HAP-1 (cell line): ENCODE measurements at regions not wholly inside any gene's neighbourhood (a gene's known extent, or its start where the extent isn't known, plus 50 kb on each side); places are given as distances from the start of the nearest gene placed in this dataset.
"Not testable (repeated sequence)": the region's sequence is repeated elsewhere in the genome, so short reads cannot be mapped to it uniquely, and the experiment has no call there.

Experiments
- DNase-seq, 2 experiments: peaks; one replicate each; pipeline ENCODE4 v3.0.0-alpha.2; 2016 to 2020; ENCODE audit warnings: low spot score in 2 of 2
- H3K27me3 ChIP-seq: fragments of 250-450 bp; sonication (Bioruptor Pico); 2 replicates; pipeline ENCODE4 v1.5.1; 2020; ENCODE audit warnings: low read depth, mild to moderate bottlenecking, moderate library complexity
- H3K36me3 ChIP-seq: fragments of 250-450 bp; sonication (Bioruptor Pico); replicated peaks from 2 replicates; pipeline ENCODE4 v1.5.1; 2020; ENCODE audit warnings: mild to moderate bottlenecking
- H3K4me1 ChIP-seq: fragments of 250-450 bp; sonication (Bioruptor Pico); 2 replicates; pipeline ENCODE4 v1.5.1; 2020; ENCODE audit warnings: mild to moderate bottlenecking
- H3K4me3 ChIP-seq: fragments of 250-450 bp; sonication (Bioruptor Pico); 2 replicates; pipeline ENCODE4 v1.5.1; 2020; ENCODE audit warnings: mild to moderate bottlenecking, moderate library complexity
- H3K9me3 ChIP-seq: fragments of 250-450 bp; sonication (Bioruptor Pico); 2 replicates; pipeline ENCODE4 v1.5.1; 2020; ENCODE audit warnings: mild to moderate bottlenecking, moderate library complexity
- in situ Hi-C: fragments of 300-500 bp; cut with MboI; formaldehyde crosslinking; loops from 3 replicates; pipeline ENCODE4 v1.14.3; 2020; ENCODE audit warnings: low sequenced_read_pairs, inconsistent platforms, mixed read lengths

DNA sequence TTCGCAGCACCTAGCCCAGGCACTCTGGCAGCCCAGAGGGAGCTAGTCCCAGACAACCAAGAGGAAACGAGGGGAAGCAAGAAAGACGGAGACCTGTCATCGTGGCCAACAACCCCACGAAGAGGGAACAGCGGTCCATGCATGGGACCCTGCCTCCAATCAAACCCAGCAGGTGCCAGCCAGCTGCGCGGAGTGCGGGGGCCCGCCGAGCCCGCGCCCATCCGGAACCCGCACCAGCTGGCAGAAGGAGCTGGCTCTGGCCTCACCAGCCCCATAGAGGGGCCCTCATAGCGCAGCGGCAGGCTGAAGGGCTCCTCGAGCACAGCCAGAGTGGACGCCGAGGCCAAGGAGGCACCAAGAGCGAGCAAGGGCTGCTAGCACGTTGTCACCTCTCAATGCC is 332.4 kb upstream of the MAGEB18 start:
- no peaks in the 10 kb centered on the region for H3K9me3 ChIP-seq
- H3K4me3 ChIP-seq = no peak overlapping the region
- H3K36me3 ChIP-seq = no peaks in the 10 kb centered on the region
- peaks cover 7% of the 10 kb centered on the region for H3K4me1 ChIP-seq
- in situ Hi-C loops = no loop called here
- DNase-seq = no peak
- no peaks in the 10 kb centered on the region for H3K27me3 ChIP-seq

DNA sequence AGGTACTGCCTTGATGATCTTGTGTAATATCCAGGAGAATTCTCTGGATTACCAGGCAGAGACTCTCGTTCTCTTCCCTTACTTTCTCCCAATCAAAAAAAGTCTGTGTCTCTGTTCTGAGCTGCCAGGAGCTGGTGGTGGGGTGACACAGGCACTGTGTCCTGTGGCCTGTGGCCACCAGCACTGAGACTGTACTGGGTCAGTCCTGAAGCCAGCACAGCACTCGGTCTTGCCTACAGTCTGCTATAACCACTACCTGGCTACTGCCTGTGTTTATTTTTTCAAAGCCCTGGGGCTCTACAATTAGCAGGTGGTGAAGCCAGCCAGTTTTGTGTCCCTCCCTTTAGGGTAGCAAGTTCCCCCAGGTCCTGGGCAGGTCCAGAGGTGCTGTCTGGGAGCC is 331.1 kb upstream of the MAGEB18 start:
- no peak for DNase-seq
- in situ Hi-C loops = no loop called here
- Histone ChIP-seq H3K36me3 (no peaks in the 10 kb centered on the region), H3K4me3 (no peak overlapping the region), H3K27me3 (no peaks in the 10 kb centered on the region), H3K9me3 (no peaks in the 10 kb centered on the region), H3K4me1 (peaks cover 7% of the 10 kb centered on the region)

DNA sequence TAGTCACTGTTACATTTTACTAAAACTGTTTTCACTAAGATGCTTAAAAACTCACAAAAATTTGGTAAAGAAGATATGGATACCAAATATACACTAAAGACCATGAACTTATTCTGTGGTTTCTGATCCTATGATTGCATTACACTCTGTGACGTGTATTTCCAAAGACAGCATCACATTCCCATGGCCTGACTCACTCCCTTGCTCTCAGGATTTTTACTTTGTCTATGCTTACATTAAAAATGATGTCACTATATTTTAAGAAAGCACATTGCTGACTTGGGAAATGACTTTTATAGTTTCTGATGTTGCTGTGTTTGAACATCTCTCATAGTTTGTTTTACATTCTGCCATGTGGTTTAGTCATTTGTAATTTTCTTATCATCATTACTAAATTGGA is 327.9 kb upstream of the MAGEB18 start:
- Histone ChIP-seq H3K4me3 (no peak overlapping the region), H3K36me3 (no peaks in the 10 kb centered on the region), H3K9me3 (no peaks in the 10 kb centered on the region), H3K27me3 (no peaks in the 10 kb centered on the region; the same call in 1 of the 2 replicates), H3K4me1 (peaks cover 7% of the 10 kb centered on the region)
- no peak for DNase-seq
- in situ Hi-C loops = no loop called here

DNA sequence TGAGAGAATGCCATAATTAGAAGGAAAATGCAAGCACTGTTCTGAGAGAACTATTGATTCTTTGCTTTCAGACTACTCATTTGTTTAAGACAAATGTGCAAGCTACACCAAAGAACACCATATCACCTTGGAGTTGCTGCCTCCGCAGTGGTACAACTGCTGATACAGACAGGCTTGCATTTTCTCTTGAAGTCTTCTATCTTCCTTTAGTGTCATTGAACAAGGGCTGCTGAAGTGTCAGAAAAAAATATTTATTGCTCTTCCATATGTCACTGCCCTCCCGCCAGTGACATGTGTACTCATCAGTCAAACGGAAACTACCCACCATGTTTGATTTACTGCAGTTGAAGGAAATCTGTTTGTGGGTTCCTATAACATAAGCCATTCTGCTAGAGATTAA is 318.3 kb upstream of the MAGEB18 start:
- no peaks in the 10 kb centered on the region for H3K9me3 ChIP-seq
- no peak for DNase-seq
- H3K36me3 ChIP-seq = no peaks in the 10 kb centered on the region
- no peaks in the 10 kb centered on the region for H3K27me3 ChIP-seq
- H3K4me3 ChIP-seq = no peak overlapping the region
- in situ Hi-C loops = no loop called here
- no peaks in the 10 kb centered on the region for H3K4me1 ChIP-seq

DNA sequence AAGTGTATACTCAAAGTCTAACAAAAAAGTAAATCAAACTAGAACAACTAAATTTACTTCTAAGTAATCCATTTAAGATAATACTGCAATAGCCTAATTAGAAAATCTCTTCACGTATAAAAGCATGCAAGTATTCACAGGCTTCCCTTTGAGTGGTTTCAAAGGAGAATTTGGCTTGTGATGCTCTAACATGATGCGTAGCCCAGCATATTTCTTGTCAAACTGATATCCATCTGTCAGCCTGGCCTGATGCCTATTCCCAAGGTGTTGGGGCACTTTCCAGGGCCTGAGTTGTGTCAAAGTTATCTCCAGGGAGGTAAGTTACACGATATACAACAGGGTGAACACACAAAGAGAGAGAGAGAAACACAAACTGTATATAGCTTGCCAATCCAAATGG is 287.0 kb upstream of the MAGEB18 start:
- H3K9me3 ChIP-seq = no peaks in the 10 kb centered on the region
- H3K4me1 ChIP-seq = no peaks in the 10 kb centered on the region
- DNase-seq = no peak
- no peaks in the 10 kb centered on the region for H3K36me3 ChIP-seq
- no peak overlapping the region for H3K4me3 ChIP-seq
- in situ Hi-C loops = no loop called here
- H3K27me3 ChIP-seq = no peaks in the 10 kb centered on the region; the same call in 1 of the 2 replicates

DNA sequence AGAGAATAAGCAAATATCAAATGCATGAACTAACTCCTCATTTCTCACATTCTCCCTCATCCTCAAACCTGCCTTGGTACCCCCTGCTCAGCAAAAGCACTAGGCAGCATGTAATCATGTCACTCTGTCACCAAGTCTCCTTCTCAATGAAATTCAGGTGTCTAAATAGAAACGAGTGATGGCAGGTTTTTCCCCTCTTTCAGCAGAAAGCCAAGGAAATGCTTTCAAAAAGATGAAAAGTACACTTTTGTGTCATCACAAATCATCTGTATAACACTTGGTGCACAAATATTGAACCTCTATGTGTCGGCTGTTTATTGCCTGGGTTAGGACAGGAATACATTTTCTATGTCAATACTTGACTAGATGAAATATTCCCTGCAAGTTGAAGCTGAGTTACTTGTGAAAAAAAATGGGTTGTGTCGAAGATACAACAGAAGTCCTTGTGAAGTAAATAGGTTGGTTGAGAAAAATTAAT is 285.1 kb upstream of the MAGEB18 start:
- no peaks in the 10 kb centered on the region; the same call in 1 of the 2 replicates for H3K27me3 ChIP-seq
- no peak overlapping the region for H3K4me3 ChIP-seq
- in situ Hi-C loops = no loop called here
- no peaks in the 10 kb centered on the region for H3K4me1 ChIP-seq
- H3K9me3 ChIP-seq = no peaks in the 10 kb centered on the region
- DNase-seq = no peak
- no peaks in the 10 kb centered on the region for H3K36me3 ChIP-seq

DNA sequence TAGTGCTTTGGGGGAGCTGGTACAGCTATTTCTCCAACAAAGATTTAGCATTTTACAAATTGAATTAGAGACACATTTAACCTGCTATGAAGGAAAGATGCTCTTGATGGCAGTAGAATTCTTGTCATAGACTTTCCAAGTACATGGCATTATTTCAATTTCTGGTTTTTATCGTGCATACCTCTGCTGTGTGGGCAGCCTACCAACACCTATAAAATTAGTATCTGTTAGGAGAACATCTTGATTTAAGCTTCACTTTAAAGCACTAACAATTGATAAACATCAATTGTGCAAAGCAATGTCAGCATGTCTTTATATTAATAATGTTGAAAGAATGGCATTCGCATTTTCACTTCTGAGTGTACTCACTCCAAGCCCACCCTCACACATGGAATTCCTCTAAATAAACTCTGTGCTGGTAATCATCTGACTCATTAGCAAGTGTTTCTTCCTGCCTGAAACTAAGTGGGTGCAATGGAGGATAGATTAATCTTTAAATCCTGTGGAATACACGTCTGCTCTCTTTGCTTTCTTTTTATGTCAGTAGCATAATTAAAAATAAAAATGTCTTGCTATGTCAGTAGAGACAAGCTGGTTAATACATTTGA is 279.8 kb upstream of the MAGEB18 start:
- Histone ChIP-seq H3K36me3 (no peaks in the 10 kb centered on the region), H3K9me3 (no peaks in the 10 kb centered on the region), H3K4me1 (no peaks in the 10 kb centered on the region), H3K4me3 (no peak overlapping the region), H3K27me3 (no peaks in the 10 kb centered on the region)
- no peak for DNase-seq
- in situ Hi-C loops = no loop called here

DNA sequence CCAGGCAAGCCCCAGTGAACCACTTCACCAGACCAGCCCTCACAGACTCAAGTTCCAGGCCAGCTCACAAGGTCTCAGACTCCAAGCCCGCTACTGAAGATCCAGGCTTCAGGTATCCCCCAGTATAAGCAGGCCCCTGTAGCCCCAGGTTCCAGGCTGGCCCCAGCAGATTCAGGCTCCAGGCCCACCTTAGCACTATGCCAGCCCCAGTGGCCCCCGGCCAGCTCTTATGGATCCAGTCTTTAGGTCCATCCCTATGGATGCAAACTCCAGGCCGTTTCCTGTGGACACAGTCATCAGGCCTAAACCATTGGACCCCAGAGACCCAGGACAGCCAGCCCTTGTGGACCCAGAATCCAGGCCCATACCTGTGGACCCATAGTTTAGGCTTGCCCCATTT is 277.8 kb upstream of the MAGEB18 start:
- H3K4me1 ChIP-seq = no peaks in the 10 kb centered on the region
- H3K36me3 ChIP-seq = no peaks in the 10 kb centered on the region
- no peak overlapping the region for H3K4me3 ChIP-seq
- no peaks in the 10 kb centered on the region for H3K9me3 ChIP-seq
- no peaks in the 10 kb centered on the region for H3K27me3 ChIP-seq
- in situ Hi-C loops = no loop called here
- DNase-seq = no peak

DNA sequence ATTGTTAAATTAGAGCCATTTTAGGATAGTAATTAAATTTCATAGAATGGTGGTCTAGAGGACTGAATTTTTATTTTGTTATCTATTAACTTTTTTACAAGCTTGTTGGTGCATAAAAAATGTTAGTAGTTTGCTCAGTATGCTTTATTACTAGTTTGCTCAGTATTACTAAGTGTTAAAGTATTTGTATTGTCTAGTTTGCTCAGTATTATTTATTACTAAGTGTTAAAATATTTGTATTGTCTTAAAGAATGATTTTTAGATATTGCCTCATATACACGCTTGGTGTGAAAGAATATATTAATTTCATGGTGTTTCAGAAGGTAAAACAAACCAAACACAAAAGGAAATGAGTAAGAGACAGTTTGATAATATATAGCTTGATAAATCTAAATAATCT is 268.4 kb upstream of the MAGEB18 start:
- Histone ChIP-seq H3K27me3 (no peaks in the 10 kb centered on the region), H3K4me3 (no peak overlapping the region), H3K36me3 (no peaks in the 10 kb centered on the region), H3K4me1 (no peaks in the 10 kb centered on the region), H3K9me3 (no peaks in the 10 kb centered on the region)
- DNase-seq = no peak
- in situ Hi-C loops = no loop called here

DNA sequence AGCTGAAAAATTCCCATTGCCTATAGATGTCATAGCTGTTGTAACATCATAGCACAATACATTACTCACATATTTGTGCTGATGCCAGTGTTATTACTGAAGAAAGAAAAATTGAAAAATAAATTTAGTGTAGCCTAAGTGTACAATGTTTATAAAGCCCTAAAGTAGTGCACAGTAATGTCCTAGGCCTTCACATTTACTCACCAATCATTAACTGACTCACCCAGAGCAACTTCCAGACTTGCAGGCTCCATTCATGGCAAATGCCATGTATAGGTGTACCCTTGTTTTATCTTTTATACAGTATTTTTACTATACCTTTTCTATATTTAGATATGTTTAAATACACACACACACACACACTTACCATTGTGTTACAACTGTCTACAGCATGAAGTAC is 265.4 kb upstream of the MAGEB18 start:
- H3K9me3 ChIP-seq = no peaks in the 10 kb centered on the region
- no peak overlapping the region for H3K4me3 ChIP-seq
- no peaks in the 10 kb centered on the region for H3K36me3 ChIP-seq
- H3K4me1 ChIP-seq = no peaks in the 10 kb centered on the region
- no peaks in the 10 kb centered on the region for H3K27me3 ChIP-seq
- no peak for DNase-seq
- in situ Hi-C loops = no loop called here

DNA sequence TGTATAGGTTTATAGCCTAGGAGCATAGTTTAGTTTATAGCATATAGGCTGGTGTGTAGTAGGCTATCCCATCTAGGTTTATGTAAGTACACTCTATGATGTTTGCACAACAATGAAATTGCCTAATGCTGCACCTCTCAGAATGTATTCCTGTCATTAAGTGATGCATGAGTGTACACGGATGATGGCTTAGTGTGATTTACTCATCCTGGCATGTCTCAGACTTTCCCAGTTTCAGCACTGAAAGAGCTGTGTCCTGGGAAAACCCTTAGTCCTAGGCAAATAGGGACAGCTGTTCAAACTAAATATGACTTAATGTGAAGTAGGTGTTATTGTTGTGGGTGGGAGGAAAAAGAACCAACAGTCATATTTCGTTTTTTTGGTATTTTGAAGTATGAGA is 264.9 kb upstream of the MAGEB18 start:
- no peaks in the 10 kb centered on the region for H3K27me3 ChIP-seq
- no peak for DNase-seq
- H3K4me3 ChIP-seq = no peak overlapping the region
- H3K4me1 ChIP-seq = no peaks in the 10 kb centered on the region
- no peaks in the 10 kb centered on the region for H3K9me3 ChIP-seq
- H3K36me3 ChIP-seq = no peaks in the 10 kb centered on the region
- in situ Hi-C loops = no loop called here

DNA sequence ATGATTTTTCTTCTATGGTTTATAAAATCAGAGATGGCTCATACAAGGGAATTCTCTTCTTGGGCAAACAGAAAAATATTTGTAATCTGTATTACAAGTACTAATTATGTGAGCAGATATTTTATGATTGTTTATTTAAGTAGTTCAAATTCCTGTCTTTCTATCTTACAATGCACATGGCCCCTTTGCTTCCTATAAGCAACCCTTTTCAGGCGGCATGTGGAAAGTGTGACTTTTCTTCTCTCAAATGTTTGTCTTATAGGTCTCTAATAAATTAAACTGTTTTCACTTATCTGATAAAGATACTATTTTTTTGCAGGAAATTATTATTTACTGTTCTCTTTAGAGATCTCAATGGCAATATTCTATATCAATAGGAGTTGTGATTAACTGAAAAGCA is 259.3 kb upstream of the MAGEB18 start:
- Histone ChIP-seq H3K4me3 (no peak overlapping the region), H3K36me3 (no peaks in the 10 kb centered on the region), H3K4me1 (no peaks in the 10 kb centered on the region), H3K9me3 (no peaks in the 10 kb centered on the region), H3K27me3 (no peaks in the 10 kb centered on the region)
- in situ Hi-C loops = no loop called here
- no peak for DNase-seq

DNA sequence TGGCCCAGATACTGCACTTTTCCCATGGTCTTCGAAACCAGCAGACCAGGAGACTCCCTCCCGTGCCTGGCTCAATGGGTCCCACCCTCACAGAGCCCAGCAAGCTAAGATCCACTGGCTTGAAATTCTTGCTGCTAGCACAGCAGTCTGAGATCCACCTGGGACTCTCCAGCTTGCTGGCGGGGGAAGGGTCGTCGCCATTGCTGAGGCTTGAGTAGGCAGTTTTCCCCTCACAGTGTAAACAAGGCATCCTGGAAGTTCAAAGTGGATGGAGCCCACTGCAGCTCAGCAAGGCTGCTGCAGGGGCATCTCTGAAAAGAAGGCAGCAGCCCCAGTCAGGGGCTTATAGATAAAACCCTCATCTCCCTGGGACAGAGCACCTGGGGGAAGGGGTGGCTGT is 255.6 kb upstream of the MAGEB18 start:
- H3K36me3 ChIP-seq, H3K27me3 ChIP-seq, H3K4me3 ChIP-seq, H3K9me3 ChIP-seq, DNase-seq, H3K4me1 ChIP-seq, in situ Hi-C loops: not testable (repeated sequence)

DNA sequence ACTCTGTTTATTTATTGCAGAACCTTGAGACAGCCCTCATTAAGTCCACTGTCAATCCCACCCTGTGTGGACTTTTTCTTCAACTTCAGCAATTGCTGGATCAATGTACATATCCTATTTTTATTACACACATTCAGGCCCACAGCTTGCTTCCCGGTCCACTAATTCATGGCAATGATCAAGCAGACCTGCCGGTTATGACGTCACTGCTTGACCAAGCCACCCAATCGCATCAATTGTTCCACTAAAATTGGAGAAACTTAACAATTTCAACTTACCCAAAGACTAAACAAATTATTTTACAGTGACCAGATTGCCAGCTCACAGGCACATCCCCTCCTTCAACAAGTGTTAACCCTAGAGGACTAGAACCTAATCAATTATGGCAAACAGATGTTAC is 240.4 kb upstream of the MAGEB18 start:
- no peak for DNase-seq
- Histone ChIP-seq H3K27me3 (no peaks in the 10 kb centered on the region), H3K9me3 (no peaks in the 10 kb centered on the region), H3K4me3 (no peak overlapping the region), H3K4me1 (no peaks in the 10 kb centered on the region), H3K36me3 (no peaks in the 10 kb centered on the region)
- in situ Hi-C loops = no loop called here

DNA sequence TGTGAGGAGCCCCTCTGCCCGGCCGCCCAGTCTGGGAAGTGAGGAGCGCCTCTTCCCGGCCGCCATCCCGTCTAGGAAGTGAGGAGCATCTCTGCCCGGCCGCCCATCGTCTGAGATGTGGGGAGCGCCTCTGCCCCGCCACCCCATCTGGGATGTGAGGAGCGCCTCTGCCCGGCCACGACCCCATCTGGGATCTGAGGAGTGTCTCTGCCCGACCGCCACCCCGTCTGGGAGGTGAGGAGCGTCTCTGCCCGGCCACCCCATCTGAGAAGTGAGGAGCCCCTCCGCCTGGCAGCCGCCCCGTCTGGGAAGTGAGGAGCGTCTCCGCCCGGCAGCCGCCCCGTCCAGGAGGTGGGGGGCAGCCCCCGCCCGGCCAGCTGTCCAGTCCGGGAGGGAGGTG is 232.4 kb upstream of the MAGEB18 start:
- H3K36me3 ChIP-seq, DNase-seq, in situ Hi-C loops, H3K4me1 ChIP-seq, H3K4me3 ChIP-seq, H3K9me3 ChIP-seq, H3K27me3 ChIP-seq: not testable (repeated sequence)
